NCI-H2196 (cell line): ENCODE measurements at regions not wholly inside any gene's neighbourhood (a gene's known extent, or its start where the extent isn't known, plus 50 kb on each side); places are given as distances from the start of the nearest gene placed in this dataset.
"Not testable (repeated sequence)": the region's sequence is repeated elsewhere in the genome, so short reads cannot be mapped to it uniquely, and the experiment has no call there.

Experiments used
- DNase-seq: peaks from one replicate; lab custom pipeline; 2025; ENCODE audit not compliant: unreplicated experiment; lab: John Stamatoyannopoulos, UW

DNA sequence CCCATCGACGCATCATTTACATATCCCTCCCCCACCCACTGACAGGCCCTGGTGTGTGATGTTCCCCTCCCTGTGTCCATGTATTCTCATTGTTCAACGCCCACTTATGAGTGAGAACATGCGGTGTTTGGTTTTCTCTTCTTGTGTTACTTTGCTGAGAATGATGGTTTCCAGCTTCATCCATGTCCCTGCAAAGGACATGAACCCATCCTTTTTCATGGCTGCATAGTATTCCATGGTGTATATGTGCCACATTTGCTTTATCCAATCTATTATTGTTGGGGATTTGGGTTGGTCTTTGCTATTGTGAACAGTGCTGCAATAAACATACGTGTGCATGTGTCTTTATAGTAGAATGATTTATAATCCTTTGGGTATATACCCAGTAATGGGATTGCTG is 243.3 kb downstream of the TTC6 start:
- DNase-seq = not testable (repeated sequence)

DNA sequence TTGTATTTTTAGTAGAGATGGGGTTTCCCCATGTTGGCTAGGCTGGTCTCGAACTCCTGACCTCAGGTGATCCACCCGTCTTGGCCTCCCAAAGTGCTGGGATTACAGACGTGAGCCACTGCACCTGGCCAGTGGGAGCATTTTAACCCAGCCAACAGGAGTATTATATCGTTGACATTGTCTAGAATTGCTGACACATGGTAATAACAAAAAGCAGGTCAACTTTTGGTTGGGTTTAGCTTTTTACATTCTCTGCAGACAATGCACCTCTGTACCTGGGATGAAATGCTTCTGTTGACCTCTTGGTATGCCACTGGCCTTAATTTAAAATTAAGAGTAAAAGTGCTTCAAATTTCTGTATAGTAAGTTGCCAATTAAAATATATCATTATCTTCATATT is 245.6 kb downstream of the TTC6 start:
- not testable (repeated sequence) for DNase-seq

DNA sequence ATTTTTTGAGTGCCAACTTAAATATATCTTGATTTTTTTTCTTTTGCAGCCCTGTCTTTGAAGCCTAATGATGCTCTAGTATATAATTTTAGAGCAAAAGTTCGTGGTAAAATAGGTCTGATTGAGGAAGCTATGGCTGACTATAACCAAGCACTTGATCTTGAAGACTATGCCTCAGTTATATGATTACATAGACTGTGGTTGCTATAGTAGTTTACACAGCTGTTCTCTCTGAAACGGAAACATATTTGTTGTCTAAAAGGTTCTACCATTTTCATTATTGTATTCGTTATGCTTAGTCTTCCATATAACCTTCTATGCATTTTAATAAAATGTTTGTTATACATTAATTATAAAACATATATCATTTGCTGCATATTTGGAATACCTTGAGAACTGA is 246.7 kb downstream of the TTC6 start:
- DNase-seq = no peak

DNA sequence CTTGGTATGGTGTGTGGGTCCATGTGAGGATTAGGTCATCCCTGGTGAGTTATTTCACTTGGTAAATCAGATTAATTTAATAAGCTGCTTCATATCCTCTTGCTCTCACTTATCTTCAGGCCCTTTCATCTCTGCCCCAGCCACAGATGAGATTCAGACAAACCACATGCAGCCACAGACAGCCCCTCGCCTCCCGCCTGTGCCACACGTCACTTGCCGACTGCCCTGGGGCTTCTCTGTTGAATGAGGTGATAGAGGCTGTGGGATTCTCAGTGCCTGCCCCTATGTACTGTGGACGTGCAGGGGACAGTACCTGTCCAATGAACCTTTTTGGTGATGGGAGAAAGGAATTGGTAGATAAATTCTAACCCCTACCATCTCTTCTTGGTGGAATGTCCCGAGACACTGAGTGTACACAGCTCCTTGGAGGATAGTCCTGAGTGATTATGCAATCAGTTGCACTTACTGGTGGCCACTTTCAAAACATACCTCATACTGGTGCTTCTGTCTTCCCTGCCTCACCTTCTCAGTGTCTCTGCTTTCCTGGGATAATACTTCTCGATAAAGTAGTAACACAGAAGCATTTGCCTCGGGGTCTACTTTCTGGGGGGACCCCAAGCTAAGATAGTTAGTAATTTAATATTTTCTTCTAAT is 248.7 kb downstream of the TTC6 start:
- DNase-seq = no peak

DNA sequence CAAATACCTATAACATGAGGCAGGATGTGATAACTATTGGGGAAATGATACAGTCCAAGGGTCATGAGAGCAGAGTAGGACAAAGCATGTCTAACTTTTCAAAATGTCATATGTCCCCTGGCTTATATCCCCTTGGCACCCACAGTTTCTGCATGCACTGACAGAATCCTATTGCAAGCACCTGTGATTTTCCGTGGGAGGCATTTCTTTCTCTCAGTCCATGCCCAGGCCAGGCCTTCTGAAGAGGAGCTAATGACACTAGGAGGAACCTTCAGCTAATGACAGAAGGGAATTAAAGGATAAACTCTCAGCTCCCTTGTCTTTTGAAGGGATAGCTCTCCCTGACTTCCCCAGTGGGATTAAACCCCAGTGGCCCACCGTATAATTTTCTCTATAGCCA is 249.2 kb downstream of the TTC6 start:
- DNase-seq = no peak

DNA sequence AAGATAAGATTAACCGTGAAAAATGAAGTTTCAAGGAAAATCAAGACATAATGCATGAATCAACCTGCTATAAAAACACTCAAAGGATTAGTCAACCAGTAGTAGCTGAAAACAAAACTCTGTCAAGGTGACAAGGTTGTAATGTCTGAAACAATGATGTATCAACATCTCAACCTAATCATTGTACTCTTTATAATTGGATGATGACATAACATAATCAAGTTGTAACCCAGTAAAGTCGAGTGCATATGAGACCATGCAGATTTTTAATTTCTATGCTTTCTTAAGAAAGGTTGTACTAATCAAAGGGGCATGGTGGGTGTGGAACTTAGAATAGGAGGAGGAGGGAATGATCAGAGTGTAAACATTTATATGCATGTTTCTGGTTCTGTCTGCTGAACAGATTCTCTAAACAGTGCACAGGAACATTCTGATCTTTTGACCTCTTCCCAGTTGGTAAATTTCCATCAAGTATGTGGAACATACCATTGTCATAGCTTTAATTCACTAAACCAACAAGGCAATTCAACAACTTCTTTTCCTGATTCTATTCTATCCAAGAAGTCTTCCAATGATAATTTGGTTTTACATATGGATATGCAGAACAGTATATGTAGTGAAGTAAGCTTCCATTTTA is 253.7 kb downstream of the TTC6 start:
- no peak for DNase-seq

DNA sequence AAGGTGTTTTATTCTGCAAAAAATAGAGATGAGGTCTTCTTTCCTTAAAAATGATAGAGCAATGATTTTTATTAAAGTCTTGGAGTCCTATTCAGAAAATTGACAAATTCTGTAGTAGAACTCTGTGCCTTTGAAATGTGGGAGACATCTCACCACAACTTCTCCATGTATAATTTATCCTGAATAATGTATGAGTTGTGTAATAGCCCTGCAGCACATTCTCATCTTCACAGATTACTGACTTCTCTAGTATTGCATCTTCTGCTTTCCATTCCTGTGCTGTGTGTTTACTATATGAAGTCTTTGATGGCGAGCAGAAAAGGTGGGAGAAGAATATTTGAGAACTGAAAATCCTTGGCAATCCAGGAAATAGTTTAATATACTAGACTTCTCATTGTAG is 255.6 kb downstream of the TTC6 start:
- DNase-seq = no peak

DNA sequence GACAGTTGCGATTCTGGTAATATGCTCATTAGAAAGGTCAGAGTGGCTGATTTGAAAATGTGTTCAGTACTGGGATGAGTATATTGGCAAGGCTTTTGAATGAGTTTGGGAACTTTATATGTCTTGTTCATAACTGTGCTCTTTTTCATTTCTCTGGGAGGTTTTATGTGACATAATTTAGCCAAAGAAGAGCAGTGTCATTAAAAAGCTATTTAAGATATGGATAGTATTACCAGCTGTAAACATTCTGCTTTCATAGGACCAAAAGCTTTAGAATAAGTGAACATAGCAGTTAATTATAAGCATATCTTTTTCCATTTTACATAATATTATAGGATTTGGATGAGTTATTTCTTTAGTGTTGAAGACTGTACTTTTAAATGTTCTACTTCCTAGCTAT is 260.4 kb downstream of the TTC6 start:
- DNase-seq = no peak

DNA sequence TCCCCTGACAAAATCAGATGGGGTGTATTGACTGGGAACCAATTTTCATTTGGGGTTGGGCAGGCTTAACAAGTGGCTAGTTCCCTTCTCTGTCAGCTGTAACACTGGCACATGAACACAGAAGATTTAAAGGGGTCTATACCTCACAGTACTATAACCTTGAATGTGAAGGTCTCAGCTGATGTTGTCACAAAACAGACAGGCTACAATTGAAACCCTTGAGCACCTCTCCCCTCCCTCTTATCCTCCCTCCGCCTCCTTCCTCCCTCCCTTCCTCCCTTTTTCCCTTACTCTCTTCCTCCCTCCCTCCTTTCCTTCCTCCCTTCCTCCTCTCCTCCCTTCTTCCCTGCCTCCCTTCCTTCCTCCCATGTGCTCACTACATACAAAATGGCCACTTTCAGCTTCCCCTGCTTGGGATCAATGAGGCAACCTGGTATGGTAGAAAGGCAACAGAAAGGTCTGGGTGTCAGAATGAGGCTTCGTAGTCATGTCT is 262.4 kb downstream of the TTC6 start:
- DNase-seq = no peak

DNA sequence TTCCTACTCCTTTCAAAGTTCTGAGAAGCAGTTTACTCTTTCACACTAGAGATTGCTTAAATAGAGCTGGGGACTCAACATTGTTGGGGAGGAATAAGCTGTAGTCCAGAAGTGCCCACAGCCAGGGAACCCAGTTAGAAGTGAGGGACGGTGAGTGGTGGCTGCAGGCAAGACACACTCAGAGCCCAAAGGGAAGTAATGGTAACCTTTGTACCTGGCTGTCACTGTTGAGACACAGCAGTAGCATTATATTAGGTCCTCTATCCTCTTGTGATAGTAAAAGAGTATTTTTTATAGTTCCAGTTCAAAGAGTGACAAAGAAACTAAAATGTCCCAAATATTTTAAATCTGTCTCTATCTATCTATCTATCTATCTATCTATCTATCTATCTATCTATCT is 263.3 kb downstream of the TTC6 start:
- no peak for DNase-seq

DNA sequence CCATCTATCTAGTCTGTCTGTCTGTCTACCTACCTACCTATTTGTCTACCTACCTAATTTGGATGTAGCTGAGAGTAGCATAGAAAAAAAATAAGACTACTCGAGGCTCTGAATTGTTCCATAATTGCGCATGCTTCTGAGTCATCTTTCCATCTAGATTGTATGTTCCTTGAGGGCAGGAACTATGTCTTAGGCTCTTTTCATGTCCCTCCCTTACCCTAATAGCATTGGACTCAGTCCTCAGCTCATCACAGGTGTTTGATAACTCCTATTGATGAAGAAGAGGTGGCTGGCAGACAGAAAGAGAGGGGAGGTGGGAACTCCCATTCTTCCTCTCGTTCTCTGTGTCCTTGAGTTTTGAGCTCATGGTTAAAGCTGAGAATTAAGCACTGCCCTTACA is 263.7 kb downstream of the TTC6 start:
- no peak for DNase-seq

DNA sequence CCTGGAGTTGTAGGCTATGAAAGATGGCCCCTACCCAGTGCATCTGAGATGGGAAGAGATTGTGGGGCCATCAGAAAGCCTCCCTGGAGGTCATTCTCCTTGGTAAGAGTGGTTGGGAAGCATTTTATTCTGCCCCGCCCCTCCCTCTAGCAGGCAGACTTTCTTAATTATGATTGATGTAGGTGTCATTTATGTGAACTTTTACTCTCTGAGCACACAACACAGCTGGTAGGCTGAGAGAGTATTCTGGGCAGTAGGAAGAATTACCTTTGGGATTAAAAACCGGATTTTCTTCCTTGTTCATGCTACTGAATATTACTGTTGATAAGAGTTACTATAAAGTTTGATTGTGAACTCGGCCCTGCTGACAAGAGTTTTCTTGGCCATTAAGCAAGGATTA is 266.8 kb downstream of the TTC6 start:
- DNase-seq = no peak

DNA sequence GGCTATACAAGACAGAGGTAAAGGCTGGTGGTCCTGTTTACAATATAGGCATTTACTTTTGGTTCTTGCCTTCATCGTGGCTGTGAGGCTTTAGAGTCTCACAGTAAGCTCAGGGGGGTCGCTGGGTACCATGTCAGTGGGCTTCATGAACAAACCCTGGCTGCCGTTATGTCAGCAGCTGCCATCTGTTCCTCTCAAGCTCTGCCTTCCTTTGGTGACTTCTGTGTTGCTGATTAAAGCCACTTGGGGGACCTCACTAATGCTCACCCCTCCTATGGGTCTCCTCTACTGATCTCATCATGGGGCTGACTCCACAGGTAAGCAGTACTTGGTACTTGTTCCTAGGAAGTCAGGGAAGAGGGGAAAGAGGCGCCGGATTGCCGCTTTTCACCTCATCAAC is 268.7 kb downstream of the TTC6 start:
- DNase-seq = no peak

DNA sequence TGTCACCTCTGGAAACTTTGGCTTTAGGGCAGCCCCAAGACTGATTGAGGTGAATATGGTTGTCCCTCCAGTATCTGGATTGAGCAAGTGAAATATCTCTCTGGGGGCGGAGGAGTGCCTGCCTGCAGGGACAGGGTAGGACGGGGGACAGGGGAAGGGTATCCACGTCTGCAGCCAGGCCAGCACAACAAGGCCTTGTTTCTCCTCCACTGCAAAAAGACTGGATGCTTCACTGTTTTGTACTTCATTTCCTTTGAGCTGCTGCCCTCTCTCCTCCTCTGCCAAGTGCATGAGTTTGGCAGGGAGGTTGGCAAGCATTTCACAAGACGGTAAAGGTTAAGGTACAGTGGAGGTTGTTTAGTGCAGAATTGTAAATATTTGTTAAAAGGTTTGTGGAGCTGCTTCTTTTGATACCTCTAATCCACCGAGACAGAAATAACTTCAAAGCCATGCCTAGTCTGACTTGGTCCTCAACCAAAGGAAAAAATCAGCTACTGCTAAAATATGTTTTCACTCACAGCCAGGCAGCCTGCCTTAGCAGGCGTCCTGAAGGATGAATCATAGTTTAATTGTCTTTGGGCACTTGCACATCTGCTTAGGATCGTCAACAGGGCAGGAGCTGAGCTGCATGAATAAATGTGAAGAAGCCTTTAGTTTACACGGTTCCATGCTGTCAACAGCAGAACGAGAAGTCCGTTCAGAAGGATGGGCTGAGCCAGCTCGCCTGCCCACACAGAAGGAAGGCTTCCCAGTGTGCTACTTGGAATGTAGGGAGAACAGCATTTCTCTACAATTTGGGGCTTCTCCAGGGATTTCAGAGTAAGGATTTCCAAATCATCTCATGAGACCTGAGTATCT is 269.7 kb downstream of the TTC6 start:
- peak; percentile 24 for DNase-seq

DNA sequence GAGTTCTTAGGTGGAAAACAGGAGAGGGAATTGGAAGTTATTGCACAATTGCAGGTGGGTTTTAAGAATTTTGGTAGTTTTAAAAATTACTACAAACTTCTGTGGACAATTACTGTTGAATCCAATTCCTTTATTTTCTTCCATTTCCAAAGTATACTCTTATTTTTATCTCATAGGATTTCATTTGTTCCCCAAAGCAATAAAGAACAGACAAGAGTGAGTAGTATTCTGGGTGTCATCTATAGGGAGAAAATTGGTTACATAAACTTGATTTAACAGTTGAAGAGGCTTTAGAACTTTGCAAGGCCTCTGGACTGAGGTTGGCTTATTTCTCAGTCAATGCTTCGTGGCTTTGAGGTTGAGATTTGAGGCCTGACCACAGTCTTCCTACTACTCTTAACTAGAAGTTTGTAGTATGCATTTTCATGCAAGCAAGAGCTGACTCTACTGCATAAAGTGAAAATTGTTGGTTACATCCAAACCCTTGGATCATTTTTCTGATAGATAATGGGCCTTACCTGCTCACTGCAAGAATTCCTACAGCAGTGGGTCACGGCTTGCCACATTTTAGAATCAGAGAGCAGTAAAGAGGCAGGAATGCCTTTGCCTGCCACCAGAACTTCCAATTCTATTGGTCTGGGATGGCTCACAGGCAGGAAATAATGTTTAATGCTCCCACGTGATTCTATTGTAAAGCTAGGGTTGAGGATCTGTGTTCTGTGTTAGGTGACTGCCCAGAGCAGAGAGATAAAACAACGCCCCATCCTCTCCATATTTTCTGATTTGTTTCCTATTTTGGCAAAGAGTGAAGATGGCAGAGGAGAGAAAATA is 270.5 kb downstream of the TTC6 start:
- no peak for DNase-seq

DNA sequence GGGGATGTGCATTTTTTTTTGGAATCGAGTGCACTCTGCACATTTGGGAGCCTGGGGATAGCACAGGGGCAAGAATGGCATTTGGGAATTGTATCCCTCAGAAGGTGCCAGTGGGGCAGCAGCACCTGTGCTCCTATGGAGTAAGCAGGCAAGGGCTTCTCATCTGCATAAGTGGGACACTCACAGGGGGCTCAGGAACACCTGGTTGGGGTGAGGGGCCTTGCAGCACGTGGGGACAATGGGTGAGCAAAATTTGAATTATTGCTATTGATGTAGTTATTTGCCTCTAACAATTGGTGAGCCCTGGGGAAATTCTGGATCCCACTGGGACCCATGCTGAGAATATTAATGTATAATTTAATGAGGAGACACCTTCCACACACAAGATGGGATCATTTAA is 274.2 kb downstream of the TTC6 start:
- no peak for DNase-seq

DNA sequence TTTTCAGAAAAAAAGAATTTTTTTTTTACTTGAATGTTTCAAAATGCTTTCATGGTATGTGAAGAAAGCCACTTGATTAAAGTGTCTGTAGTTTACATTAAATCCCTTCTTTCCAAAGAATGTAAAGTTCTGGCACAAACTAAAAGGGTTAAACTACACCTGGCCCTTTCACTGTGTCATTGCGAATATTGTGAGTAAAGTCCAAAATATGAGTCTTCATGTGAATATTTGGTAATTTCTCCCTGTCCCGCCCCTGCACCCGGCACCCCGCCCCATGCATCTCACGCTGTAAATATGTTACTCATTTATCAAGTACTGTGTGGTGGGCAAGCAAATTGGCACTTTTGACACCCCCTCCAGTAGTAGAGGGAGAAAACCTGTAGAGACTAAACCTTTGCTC is 274.7 kb downstream of the TTC6 start:
- no peak for DNase-seq

DNA sequence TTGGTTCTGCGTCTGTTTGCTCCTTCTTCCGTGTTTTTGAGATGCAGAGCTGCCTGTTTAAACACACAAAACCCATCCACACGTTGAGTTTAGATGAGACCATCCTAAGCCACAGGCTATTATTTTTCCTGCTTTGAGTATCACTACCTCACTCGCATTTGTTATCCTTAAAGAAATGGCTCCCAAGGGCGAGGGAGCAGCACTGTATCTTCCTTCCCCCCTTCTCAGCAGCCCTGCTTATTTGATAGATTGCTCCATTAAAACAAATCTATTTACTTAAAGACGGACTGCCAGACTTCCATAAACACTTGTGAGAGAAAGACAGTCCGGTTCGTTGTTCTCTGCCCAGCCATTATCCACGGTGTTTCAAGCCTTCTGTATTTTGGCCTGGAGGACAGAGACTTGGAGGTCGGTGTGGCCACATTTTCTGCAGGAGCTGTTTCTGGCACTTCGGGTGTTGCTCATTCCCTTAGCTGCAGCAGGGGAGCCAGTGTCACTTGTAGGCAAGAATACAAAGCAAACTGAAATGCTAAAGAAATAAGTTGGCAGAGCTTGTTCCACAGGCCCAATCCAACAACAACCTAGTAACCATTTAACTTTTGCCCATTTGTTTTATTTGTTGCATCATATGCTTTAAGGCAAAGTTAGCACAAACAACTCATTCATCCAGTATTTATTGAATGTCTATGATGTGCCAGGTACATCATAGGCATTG is 275.4 kb downstream of the TTC6 start:
- no peak for DNase-seq

DNA sequence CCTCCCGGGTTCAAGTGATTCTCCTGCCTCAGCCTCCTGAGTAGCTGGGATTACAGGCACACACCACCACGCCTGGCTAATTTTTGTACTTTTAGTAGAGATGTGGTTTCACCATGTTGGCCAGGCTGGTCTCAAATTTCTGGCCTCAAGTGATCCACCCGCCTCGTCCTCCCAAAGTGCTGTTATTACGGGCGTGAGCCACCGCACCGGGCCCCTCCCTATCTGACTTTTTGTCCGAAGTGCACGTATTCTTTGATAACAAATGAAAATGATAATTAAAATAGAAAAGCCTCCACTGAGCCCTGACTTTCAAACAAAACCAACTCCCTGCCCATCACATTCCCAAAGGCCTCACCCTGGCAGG is 278.6 kb downstream of the TTC6 start:
- not testable (repeated sequence) for DNase-seq

DNA sequence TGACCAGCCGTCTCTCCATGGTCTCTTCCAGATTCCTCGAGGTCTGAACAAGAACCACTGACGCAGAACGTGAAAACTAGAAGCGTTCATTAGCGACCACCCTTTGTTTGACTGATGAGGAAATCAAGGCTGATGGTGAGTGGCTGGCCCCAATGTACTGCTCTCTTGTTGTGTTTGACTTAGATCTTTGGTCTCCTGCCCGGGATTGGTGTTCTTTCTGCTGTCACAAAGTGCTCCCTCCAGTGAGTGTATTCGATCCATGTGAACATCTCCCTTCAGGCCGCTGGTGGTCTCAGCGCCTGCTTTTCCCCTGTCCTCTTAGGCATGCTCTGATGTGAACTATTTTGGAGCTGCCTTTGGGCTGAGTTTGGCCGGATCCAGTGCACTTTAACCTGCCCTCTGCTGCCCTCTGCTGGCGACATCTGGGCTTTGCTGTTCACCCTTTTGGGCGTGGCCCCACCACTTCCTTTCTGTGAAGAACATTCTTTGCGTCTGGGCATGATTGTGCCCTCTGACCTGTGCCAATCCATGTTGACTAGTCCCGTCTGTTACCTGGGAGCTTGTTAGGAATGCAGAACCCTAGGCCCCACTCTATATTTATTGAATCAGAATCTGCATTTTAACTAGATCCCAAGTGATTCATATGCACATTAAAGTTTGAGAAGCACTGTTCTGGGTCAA is 279.1 kb downstream of the TTC6 start:
- DNase-seq = peak; percentile 80
